SK-N-SH (cell line): ENCODE measurements at regions not wholly inside any gene's neighbourhood (a gene's known extent, or its start where the extent isn't known, plus 50 kb on each side); places are given as distances from the start of the nearest gene placed in this dataset.
A peak's percentile ranks its signal among the peaks of the same experiment; 100 is the strongest.

Experiments
- CTCF ChIA-PET: fragments of 300-600, 350-600 bp; formaldehyde crosslinking; extraction: SDS; loops from one replicate; lab custom pipeline; 2021; lab: Yijun Ruan, JAX
- POLR2A ChIA-PET: fragments of 350-600 bp; sonication (Branson Sonifier 250); formaldehyde crosslinking; extraction: SDS; loops from one replicate; lab custom pipeline; 2020; ENCODE audit warnings: antibody characterized with exemption, inconsistent platforms; lab: Yijun Ruan, JAX
- DNase-seq: peaks from one replicate; pipeline ENCODE4 v3.0.0; 2012
- H2AFZ ChIP-seq: fragments of 200-600 bp; sonication (generic); 2 replicates; pipeline ENCODE4 v1.8.1; 2016; ENCODE audit warnings: antibody characterized with exemption, mild to moderate bottlenecking, low read depth
- H3F3A ChIP-seq: fragments of 200-600 bp; sonication (generic); replicated peaks from 2 replicates; pipeline ENCODE3; 2016; ENCODE audit warnings: antibody characterized with exemption, mild to moderate bottlenecking; ENCODE audit not compliant: insufficient read depth
- H3K27ac ChIP-seq, 2 experiments: fragments of 200-500 bp in 1 of 2; fragments of 200-600 bp in 1 of 2; sonication (Bioruptor generic) in 1 of 2; sonication (generic), shearing (Covaris generic) in 1 of 2; 2 replicates each; pipeline versions ENCODE4 v1.5.1 to v1.6.1; 2014 to 2016; ENCODE audit warnings: low read depth in 2 of 2, inconsistent platforms in 1 of 2, low read length in 1 of 2, mild to moderate bottlenecking in 1 of 2, mixed read lengths in 1 of 2
- H3K27me3 ChIP-seq: fragments of 200-600 bp; sonication (generic), shearing (Covaris generic); 2 replicates; pipeline ENCODE4 v1.6.1; 2016; ENCODE audit warnings: mixed run types; ENCODE audit not compliant: insufficient read depth
- H3K36me3 ChIP-seq, 2 experiments: fragments of 200-500 bp in 1 of 2; fragments of 200-600 bp in 1 of 2; sonication (Bioruptor generic) in 1 of 2; sonication (generic) in 1 of 2; replicated peaks in 1 of 2; 2 replicates each; pipeline versions ENCODE3 to v1.5.1; 2014 to 2016; ENCODE audit warnings: low read length in 1 of 2, mild to moderate bottlenecking in 1 of 2; ENCODE audit not compliant: insufficient read depth in 2 of 2, control insufficient read depth in 1 of 2
- H3K4me1 ChIP-seq, 2 experiments: fragments of 200-500 bp in 1 of 2; fragments of 200-600 bp in 1 of 2; sonication (Bioruptor generic) in 1 of 2; sonication (generic), shearing (Covaris generic) in 1 of 2; 2 replicates each; pipeline versions ENCODE4 v1.5.1 to v1.6.1; 2014 to 2016; ENCODE audit warnings: low read depth in 1 of 2, low read length in 1 of 2, mixed run types in 1 of 2; ENCODE audit not compliant: insufficient read depth in 2 of 2, control insufficient read depth in 1 of 2
- H3K4me2 ChIP-seq: fragments of 200-600 bp; sonication (generic), shearing (Covaris generic); 2 replicates; pipeline ENCODE4 v1.6.1; 2017; ENCODE audit warnings: mixed run types
- H3K4me3 ChIP-seq, 2 experiments: fragments of 200-500 bp in 1 of 2; fragments of 200-600 bp in 1 of 2; sonication (Bioruptor generic) in 1 of 2; sonication (generic), shearing (Covaris generic) in 1 of 2; 2 replicates each; pipeline versions ENCODE4 v1.5.1 to v1.8.1; 2014 to 2016; ENCODE audit warnings: low read depth in 2 of 2, inconsistent platforms in 1 of 2, low read length in 1 of 2, mild to moderate bottlenecking in 1 of 2, mixed read lengths in 1 of 2, moderate library complexity in 1 of 2
- H3K79me2 ChIP-seq: fragments of 200-600 bp; sonication (generic); 2 replicates; pipeline ENCODE4 v1.8.1; 2017; ENCODE audit warnings: mild to moderate bottlenecking; ENCODE audit not compliant: insufficient read depth
- H3K9ac ChIP-seq: fragments of 200-600 bp; sonication (generic); 2 replicates; pipeline ENCODE4 v1.6.1; 2017; ENCODE audit warnings: mixed run types
- H3K9me2 ChIP-seq: fragments of 200-600 bp; sonication (generic); 2 replicates; pipeline ENCODE4 v1.6.1; 2017; ENCODE audit warnings: mixed run types
- H3K9me3 ChIP-seq: fragments of 200-600 bp; sonication (generic); 2 replicates; pipeline ENCODE4 v1.6.1; 2017; ENCODE audit warnings: mixed run types, mild to moderate bottlenecking, moderate library complexity
- H4K20me1 ChIP-seq: fragments of 200-600 bp; sonication (generic); 2 replicates; pipeline ENCODE4 v1.6.1; 2017; ENCODE audit warnings: mild to moderate bottlenecking, mixed run types; ENCODE audit not compliant: insufficient read depth
- CTCF ChIP-seq: fragments of 200-600 bp; sonication (generic); IDR thresholded peaks from 2 replicates; pipeline ENCODE4 v1.6.1; 2017; ENCODE audit warnings: antibody characterized with exemption, mild to moderate bottlenecking, moderate library complexity
- ELF1 ChIP-seq: IDR thresholded peaks from 2 replicates; pipeline ENCODE4 v1.4.0; 2012
- EP300 ChIP-seq, 2 experiments: IDR thresholded peaks; 2 replicates each; pipeline versions ENCODE4 v1.4.0 to v1.6.1; 2012; ENCODE audit warnings: borderline replicate concordance in 1 of 2, low read depth in 1 of 2, low read length in 1 of 2
- FOSL2 ChIP-seq: IDR thresholded peaks from 2 replicates; pipeline ENCODE4 v1.4.0; 2012; ENCODE audit warnings: low read depth, mild to moderate bottlenecking, moderate library complexity, borderline replicate concordance
- FOXM1 ChIP-seq: IDR thresholded peaks from 2 replicates; pipeline ENCODE4 v1.4.0; 2012; ENCODE audit warnings: low read depth, mild to moderate bottlenecking
- IRF3 ChIP-seq: fragments of 150-350 bp; IDR thresholded peaks from 2 replicates; pipeline ENCODE4 v1.6.1; 2016; ENCODE audit warnings: mild to moderate bottlenecking, low read depth, low read length
- MAX ChIP-seq: IDR thresholded peaks from 2 replicates; pipeline ENCODE4 v1.4.0; 2012; ENCODE audit warnings: low read depth
- MEF2A ChIP-seq: IDR thresholded peaks from 2 replicates; pipeline ENCODE4 v1.4.0; 2012; ENCODE audit warnings: low read depth, borderline replicate concordance
- NFIC ChIP-seq: IDR thresholded peaks from 2 replicates; pipeline ENCODE4 v1.4.0; 2012; ENCODE audit warnings: borderline replicate concordance
- PBX3 ChIP-seq: IDR thresholded peaks from 2 replicates; pipeline ENCODE4; 2012
- RAD21 ChIP-seq: IDR thresholded peaks from 2 replicates; pipeline ENCODE4 v1.6.1; 2012; ENCODE audit warnings: mild to moderate bottlenecking, low read length
- RCOR1 ChIP-seq: fragments of 150-350 bp; IDR thresholded peaks from 2 replicates; pipeline ENCODE4 v1.6.1; 2017; ENCODE audit warnings: antibody characterized with exemption, low read length
- REST ChIP-seq: IDR thresholded peaks from 2 replicates; pipeline ENCODE4 v1.6.1; 2012; ENCODE audit warnings: mild to moderate bottlenecking, low read depth, low read length, moderate library complexity
- RFX5 ChIP-seq: IDR thresholded peaks from 2 replicates; pipeline ENCODE4 v1.6.1; 2012; ENCODE audit warnings: mild to moderate bottlenecking, improper control_type of control experiment, low read length
- TEAD4 ChIP-seq: IDR thresholded peaks from 2 replicates; pipeline ENCODE4 v1.4.0; 2012; ENCODE audit warnings: mild to moderate bottlenecking, borderline replicate concordance; ENCODE audit not compliant: insufficient read depth
- USF1 ChIP-seq: IDR thresholded peaks from 2 replicates; pipeline ENCODE4 v1.4.0; 2012; ENCODE audit warnings: low read depth, borderline replicate concordance
- USF2 ChIP-seq: fragments of 150-350 bp; IDR thresholded peaks from 2 replicates; pipeline ENCODE4 v1.6.1; 2017; ENCODE audit warnings: antibody characterized with exemption, low read length, low read depth, borderline replicate concordance
- YY1 ChIP-seq: IDR thresholded peaks from 2 replicates; pipeline ENCODE4 v1.4.0; 2012; ENCODE audit warnings: low read depth, mild to moderate bottlenecking
- WGBS: methylation state at CpG from one replicate; pipeline ENCODE4 v1.1.6; 2017; ENCODE audit warnings: low lambda C conversion rate; 5-methylcytosine and 5-hydroxymethylcytosine counted together

- no peaks in the 10 kb centered on the region for H3F3A ChIP-seq
- no peak overlapping the region for H3K4me3 ChIP-seq
- WGBS = 77% methylated on average over 2 of the region's 3 CpGs
- no peak overlapping the region for H3K27ac ChIP-seq
- ChIA-PET CTCF (no interaction called here), POLR2A (no interaction called here)
- H3K9me3 ChIP-seq = no peaks in the 10 kb centered on the region
- DNase-seq = no peak
- peaks cover 7 to 16% of the 10 kb centered on the region in 2 experiments; a peak in 2 of 4 replicates for H3K4me1 ChIP-seq
- TF ChIP-seq NFIC (no peak), REST (no peak), RFX5 (no peak), USF2 (no peak), USF1 (no peak), RCOR1 (no peak), MAX (no peak), FOXM1 (no peak), YY1 (no peak), RAD21 (no peak), EP300 (IDR thresholded peaks at IDR 0.05; ENCODE audit: borderline replicate concordance in 1 of 2, low read depth in 1 of 2, low read length in 1 of 2) (no peak)
- no peaks in the 10 kb centered on the region for H4K20me1 ChIP-seq
- H3K27me3 ChIP-seq = no peaks in the 10 kb centered on the region
- H3K79me2 ChIP-seq = no peaks in the 10 kb centered on the region
- no peak overlapping the region for H3K4me2 ChIP-seq
- no peak overlapping the region for H3K9ac ChIP-seq
- peak overlapping the region; percentile 47; the same call in 1 of the 2 replicates for H2AFZ ChIP-seq
- no peaks in the 10 kb centered on the region for H3K9me2 ChIP-seq
- no peaks in the 10 kb centered on the region for H3K36me3 ChIP-seq
These were observed 281.9 kb upstream of the TLE4 start for GRCh38 chr9:79289856-79290255.

- Histone ChIP-seq H3K9ac (no peak overlapping the region), H3F3A (no peaks in the 10 kb centered on the region), H3K27me3 (no peaks in the 10 kb centered on the region), H3K4me1 (peaks cover 2 to 12% of the 10 kb centered on the region in 2 experiments; a peak in 2 of 4 replicates), H3K36me3 (no peaks in the 10 kb centered on the region), H4K20me1 (no peaks in the 10 kb centered on the region), H3K4me2 (no peak overlapping the region), H3K9me3 (no peaks in the 10 kb centered on the region), H3K27ac (no peak overlapping the region), H3K4me3 (no peak overlapping the region), H2AFZ (no peak overlapping the region), H3K9me2 (no peaks in the 10 kb centered on the region), H3K79me2 (no peaks in the 10 kb centered on the region)
- TF ChIP-seq PBX3 = no peak
- no peak for TF ChIP-seq RAD21
- TF ChIP-seq TEAD4 = no peak
- TF ChIP-seq MAX = no peak
- no peak for TF ChIP-seq IRF3
- TF ChIP-seq CTCF = no peak
- no peak for TF ChIP-seq YY1
- TF ChIP-seq ELF1 = no peak
- no peak for TF ChIP-seq MEF2A
- no peak for TF ChIP-seq FOSL2
- 83% methylated on average over 1 of the region's 1 CpG for whole genome bisulfite sequencing
- ChIA-PET POLR2A (no interaction called here), CTCF (no interaction called here)
- no peak for DNase-seq
These were observed 279.0 kb upstream of the TLE4 start for GRCh38 chr9:79292731-79293280.
